BJ (cell line): ENCODE measurements at regions not wholly inside any gene's neighbourhood (a gene's known extent, or its start where the extent isn't known, plus 50 kb on each side); places are given as distances from the start of the nearest gene placed in this dataset.

Experiments
- CTCF ChIA-PET: fragments of 350-600 bp; formaldehyde crosslinking; extraction: SDS; loops from one replicate; lab custom pipeline; 2021; ENCODE audit warnings: antibody characterized with exemption, inconsistent platforms; lab: Yijun Ruan, JAX
- POLR2A ChIA-PET: fragments of 300-600 bp; sonication (Branson Sonifier 250); formaldehyde crosslinking; extraction: SDS; loops from one replicate; lab custom pipeline; 2021; ENCODE audit warnings: antibody characterized with exemption; lab: Charles Lee
- DNase-seq: peaks from one replicate; pipeline ENCODE4 v3.0.0-alpha.2; 2011; ENCODE audit warnings: low read depth
- H3K27me3 ChIP-seq: 2 replicates; pipeline ENCODE4 v1.6.0; 2011; ENCODE audit warnings: low read length; ENCODE audit not compliant: control insufficient read depth, insufficient read depth
- H3K36me3 ChIP-seq: 2 replicates; pipeline ENCODE4 v1.5.1; 2011; ENCODE audit warnings: low read length; ENCODE audit not compliant: control insufficient read depth, insufficient read depth
- H3K4me3 ChIP-seq: 2 replicates; pipeline ENCODE4 v1.5.1; 2011; ENCODE audit warnings: low read depth, mild to moderate bottlenecking, control low read depth, low read length
- TF ChIP-seq, protein P1 (sequence below): IDR thresholded peaks from 2 replicates; pipeline ENCODE4 v1.5.1; 2011; ENCODE audit warnings: low read depth, mild to moderate bottlenecking, control low read depth, inconsistent platforms, low read length, moderate library complexity; ENCODE audit not compliant: insufficient read depth

DNA sequence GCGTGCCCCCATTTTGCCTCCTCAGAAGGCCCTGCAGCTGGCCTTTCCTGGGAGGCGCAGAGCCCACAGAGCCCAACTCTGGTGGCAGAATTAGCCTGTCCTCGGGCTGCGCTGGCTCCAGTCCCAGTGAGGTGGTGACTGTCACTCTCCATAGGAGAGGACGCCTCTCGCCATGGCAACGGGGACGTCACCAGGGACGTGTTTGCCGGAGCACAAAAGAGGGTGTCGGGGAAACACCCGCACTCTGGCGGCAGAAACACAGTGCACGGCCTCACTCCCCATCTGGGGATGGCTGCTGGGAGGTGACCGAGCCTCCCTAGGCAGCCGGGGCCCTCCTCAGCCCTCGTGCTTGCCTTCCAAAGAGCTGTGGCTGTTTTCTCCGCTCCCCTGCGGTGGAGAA lies 50.2 kb upstream of the NCOR2 start:
- ChIA-PET POLR2A (no interaction called here), CTCF (no interaction called here)
- Histone ChIP-seq H3K36me3 (no peaks in the 10 kb centered on the region), H3K27me3 (no peaks in the 10 kb centered on the region; the same call in 1 of the 2 replicates), H3K4me3 (no peak overlapping the region)
- TF ChIP-seq, protein P1, sequence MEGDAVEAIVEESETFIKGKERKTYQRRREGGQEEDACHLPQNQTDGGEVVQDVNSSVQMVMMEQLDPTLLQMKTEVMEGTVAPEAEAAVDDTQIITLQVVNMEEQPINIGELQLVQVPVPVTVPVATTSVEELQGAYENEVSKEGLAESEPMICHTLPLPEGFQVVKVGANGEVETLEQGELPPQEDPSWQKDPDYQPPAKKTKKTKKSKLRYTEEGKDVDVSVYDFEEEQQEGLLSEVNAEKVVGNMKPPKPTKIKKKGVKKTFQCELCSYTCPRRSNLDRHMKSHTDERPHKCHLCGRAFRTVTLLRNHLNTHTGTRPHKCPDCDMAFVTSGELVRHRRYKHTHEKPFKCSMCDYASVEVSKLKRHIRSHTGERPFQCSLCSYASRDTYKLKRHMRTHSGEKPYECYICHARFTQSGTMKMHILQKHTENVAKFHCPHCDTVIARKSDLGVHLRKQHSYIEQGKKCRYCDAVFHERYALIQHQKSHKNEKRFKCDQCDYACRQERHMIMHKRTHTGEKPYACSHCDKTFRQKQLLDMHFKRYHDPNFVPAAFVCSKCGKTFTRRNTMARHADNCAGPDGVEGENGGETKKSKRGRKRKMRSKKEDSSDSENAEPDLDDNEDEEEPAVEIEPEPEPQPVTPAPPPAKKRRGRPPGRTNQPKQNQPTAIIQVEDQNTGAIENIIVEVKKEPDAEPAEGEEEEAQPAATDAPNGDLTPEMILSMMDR, result no peak
- no peak for DNase-seq
